GM12878 (cell line): ENCODE measurements at regions not wholly inside any gene's neighbourhood (a gene's known extent, or its start where the extent isn't known, plus 50 kb on each side); places are given as distances from the start of the nearest gene placed in this dataset.

Source experiments
- ATAC-seq: fragments of 200-7000 bp; cut with Tn5 transposase; 3 replicates; pipeline ENCODE4 v1.9.1; 2020; ENCODE audit warnings: mild to moderate bottlenecking, moderate library complexity
- BruUV-seq: library from RNA; stranded (reverse); fragments of 400-500 nt; replicated peaks from 2 replicates; lab custom pipeline; 2021; lab: Mats Ljungman, UMichigan
- CTCF ChIA-PET: fragments of 300-600 bp; sonication (Branson Sonifier 250); formaldehyde crosslinking; extraction: SDS; loops from one replicate; lab custom pipeline; 2021; ENCODE audit warnings: inconsistent platforms; lab: Yijun Ruan, JAX
- POLR2A ChIA-PET: fragments of 350-600 bp; formaldehyde crosslinking; extraction: SDS; loops from one replicate; lab custom pipeline; 2021; ENCODE audit warnings: inconsistent platforms; lab: Charles Lee
- RAD21 ChIA-PET: fragments of 300-600 bp; sonication (Branson Sonifier 250); formaldehyde crosslinking; loops from one replicate; lab custom pipeline; 2023; ENCODE audit warnings: antibody characterized with exemption; ENCODE audit not compliant: unreplicated experiment; lab: Charles Lee
- SMC1A ChIA-PET: fragments of 300-600 bp; sonication (Branson Sonifier 250); formaldehyde crosslinking; loops from one replicate; lab custom pipeline; 2023; ENCODE audit not compliant: unreplicated experiment, uncharacterized antibody; lab: Charles Lee
- DNase-seq: peaks from one replicate; pipeline ENCODE4 v3.0.0-alpha.2; 2011; ENCODE audit warnings: low read depth, low spot score
- FAIRE-seq: peaks from 3 replicates; lab custom pipeline; 2011; peaks lifted over from hg19 to GRCh38; lab: Jason Lieb, UNC
- H2AFZ ChIP-seq: 2 replicates; pipeline ENCODE4 v1.6.0; 2011; ENCODE audit warnings: low read depth, low read length, control low read depth; ENCODE audit not compliant: control insufficient read depth
- H3K27ac ChIP-seq: 2 replicates; pipeline ENCODE4 v1.5.1; 2011; ENCODE audit warnings: control low read depth; ENCODE audit not compliant: control insufficient read depth, insufficient read depth
- H3K27me3 ChIP-seq, 2 experiments: replicated peaks in 1 of 2; 2 replicates each; pipeline versions ENCODE4 v1.6.0 to v1.6.1; 2011; ENCODE audit warnings: low read length in 1 of 2; ENCODE audit not compliant: control insufficient read depth in 2 of 2, insufficient read depth in 2 of 2
- H3K36me3 ChIP-seq, 2 experiments: 2 replicates each; pipeline ENCODE4 v1.5.1; 2011; ENCODE audit warnings: low read length in 1 of 2; ENCODE audit not compliant: control insufficient read depth in 2 of 2, insufficient read depth in 2 of 2
- H3K4me1 ChIP-seq: 2 replicates; pipeline ENCODE4 v1.6.1; 2011; ENCODE audit warnings: mild to moderate bottlenecking, low read length, moderate library complexity, mixed read lengths; ENCODE audit not compliant: control insufficient read depth, insufficient read depth
- H3K4me2 ChIP-seq: 2 replicates; pipeline ENCODE4 v1.6.0; 2011; ENCODE audit warnings: control low read depth; ENCODE audit not compliant: control insufficient read depth, insufficient read depth
- H3K4me3 ChIP-seq: fragments of 200-600 bp; sonication (generic); 2 replicates; pipeline ENCODE4 v1.5.1; 2016
- H3K79me2 ChIP-seq: 2 replicates; pipeline ENCODE4 v1.6.0; 2011; ENCODE audit warnings: low read length; ENCODE audit not compliant: control insufficient read depth, insufficient read depth
- H3K9ac ChIP-seq: 2 replicates; pipeline ENCODE4 v1.8.0; 2011; ENCODE audit warnings: low read length, control low read depth, mixed read lengths; ENCODE audit not compliant: control insufficient read depth, insufficient read depth
- H3K9me3 ChIP-seq: replicated peaks from 3 replicates; pipeline ENCODE4 v1.5.1; 2011; ENCODE audit warnings: mild to moderate bottlenecking, low read length; ENCODE audit not compliant: control insufficient read depth, insufficient read depth
- H4K20me1 ChIP-seq: 2 replicates; pipeline ENCODE4 v1.6.0; 2011; ENCODE audit not compliant: control insufficient read depth, insufficient read depth
- ATF7 ChIP-seq: fragments of 450-650 bp; IDR thresholded peaks from 2 replicates; pipeline ENCODE4 v1.6.1; 2016; ENCODE audit warnings: low read depth, mild to moderate bottlenecking
- CBFB ChIP-seq: IDR thresholded peaks from 2 replicates; pipeline ENCODE4 v1.6.1; 2016; ENCODE audit warnings: antibody characterized with exemption, low read depth
- CHD1 ChIP-seq: IDR thresholded peaks from 2 replicates; pipeline ENCODE4 v1.6.1; 2012; ENCODE audit warnings: low read depth, low read length, improper control_type of control experiment
- CREB1 ChIP-seq: IDR thresholded peaks from 2 replicates; pipeline ENCODE4 v1.6.1; 2012; ENCODE audit warnings: low read depth, mild to moderate bottlenecking, inconsistent platforms
- FOXK2 ChIP-seq: fragments of 450-650 bp; IDR thresholded peaks from 2 replicates; pipeline ENCODE4 v1.6.1; 2017; ENCODE audit warnings: mild to moderate bottlenecking, moderate library complexity
- HDAC6 ChIP-seq: fragments of 200-600 bp; sonication (generic); IDR thresholded peaks from one replicate; pipeline ENCODE4 v1.8.0; 2017; ENCODE audit warnings: antibody characterized with exemption; ENCODE audit not compliant: unreplicated experiment
- HDGF ChIP-seq: fragments of 450-650 bp; IDR thresholded peaks from 2 replicates; pipeline ENCODE4 v1.6.1; 2016; ENCODE audit warnings: antibody characterized with exemption
- KDM1A ChIP-seq: fragments of 200-600 bp; sonication (generic); IDR thresholded peaks from 2 replicates; pipeline ENCODE4 v1.6.1; 2016; ENCODE audit warnings: borderline replicate concordance
- NFYB ChIP-seq: IDR thresholded peaks from 2 replicates; pipeline ENCODE4 v1.6.1; 2011; ENCODE audit warnings: low read depth, mild to moderate bottlenecking, low read length, improper control_type of control experiment, moderate library complexity; ENCODE audit not compliant: insufficient read depth
- POLR2AphosphoS2 ChIP-seq: IDR thresholded peaks from 2 replicates; pipeline ENCODE4 v1.6.1; 2011; ENCODE audit warnings: low read depth, mild to moderate bottlenecking, low read length, improper control_type of control experiment, moderate library complexity
- YY1 ChIP-seq: IDR thresholded peaks from 2 replicates; pipeline ENCODE4 v1.6.1; 2011; ENCODE audit warnings: low read depth, mild to moderate bottlenecking, low read length
- WGBS: methylation state at CpG from one replicate; pipeline ENCODE4 v1.1.6; 2016; ENCODE audit warnings: low lambda C conversion rate; ENCODE audit not compliant: insufficient replicate concordance, insufficient coverage; ENCODE audit errors: missing lambda C conversion rate; 5-methylcytosine and 5-hydroxymethylcytosine counted together
- in situ Hi-C: fragments of 300-500 bp; cut with MboI; formaldehyde crosslinking; loops from 9 replicates; pipeline ENCODE4 v1.14.3; 2018; ENCODE audit warnings: mixed read lengths
- intact Hi-C: fragments of 100-400 bp; cut with micrococcal nuclease; formaldehyde crosslinking; loops from one replicate; pipeline ENCODE4 v1.14.2; 2022; ENCODE audit not compliant: unreplicated experiment
- TF ChIP-seq, protein P1 (sequence below): IDR thresholded peaks from 2 replicates; pipeline ENCODE4 v1.6.1; 2012; ENCODE audit warnings: low read length, inconsistent platforms

- no peak overlapping the region for H2AFZ ChIP-seq
- no peaks in the 10 kb centered on the region for H3K9me3 ChIP-seq
- ATAC-seq = no peak
- BruUV-seq = no TSS peak
- ChIA-PET RAD21 (no interaction called here), POLR2A (no interaction called here), CTCF (no interaction called here), SMC1A (no interaction called here)
- in situ Hi-C loops = no loop called here
- no peak for TF ChIP-seq HDGF
- no peaks in the 10 kb centered on the region; a peak in 1 of 4 replicates for H3K27me3 ChIP-seq
- H3K27ac ChIP-seq = no peak overlapping the region
- H4K20me1 ChIP-seq = no peaks in the 10 kb centered on the region
- 0% methylated on average over 1 of the region's 1 CpG for WGBS
- no peak for DNase-seq
- no peak for FAIRE-seq
- no peak overlapping the region for H3K4me2 ChIP-seq
- intact Hi-C loops = no loop called here
- H3K9ac ChIP-seq = no peak overlapping the region
- H3K4me1 ChIP-seq = no peaks in the 10 kb centered on the region
- H3K36me3 ChIP-seq = no peaks in the 10 kb centered on the region
- H3K79me2 ChIP-seq = no peaks in the 10 kb centered on the region
- no peak overlapping the region for H3K4me3 ChIP-seq
Measured at GRCh38 chr3:177916461-177916860, 619.8 kb upstream of the KCNMB2 start.

DNA sequence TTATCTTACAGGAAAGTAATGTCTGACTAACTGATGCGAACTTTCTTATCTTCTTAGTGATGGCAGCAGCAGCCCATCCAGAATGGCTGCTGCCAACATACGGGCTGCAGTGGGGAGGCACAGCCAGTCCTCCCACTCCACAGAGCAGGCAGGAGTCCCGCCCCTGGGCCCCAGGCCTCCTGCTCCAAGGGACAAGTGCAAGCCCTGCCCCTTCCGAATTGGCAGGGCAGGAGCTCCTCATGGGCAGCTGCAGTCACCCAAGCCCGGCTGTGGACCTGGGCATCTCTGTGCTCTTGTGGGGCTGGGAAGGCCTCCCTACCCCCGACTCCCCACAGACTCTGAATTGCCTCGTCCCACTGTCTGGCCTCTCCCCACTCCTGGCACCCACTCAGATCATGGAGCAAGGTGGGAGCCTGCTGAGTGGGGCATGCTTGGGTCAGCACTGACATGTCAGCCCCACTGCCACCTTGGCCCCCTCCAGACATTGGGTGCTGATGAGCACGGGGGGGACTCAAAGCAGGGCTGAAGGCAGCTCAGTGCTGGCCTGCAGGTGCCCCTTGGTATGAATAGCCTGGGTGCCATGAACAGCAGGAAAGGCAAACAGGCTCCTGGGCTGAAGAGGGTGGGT is 618.9 kb upstream of the KCNMB2 start:
- TF ChIP-seq POLR2AphosphoS2 (no peak), CREB1 (no peak), FOXK2 (no peak), KDM1A (no peak), NFYB (no peak), HDAC6 (no peak), CBFB (no peak), YY1 (no peak), ATF7 (no peak), CHD1 (no peak)
- TF ChIP-seq, protein P1, sequence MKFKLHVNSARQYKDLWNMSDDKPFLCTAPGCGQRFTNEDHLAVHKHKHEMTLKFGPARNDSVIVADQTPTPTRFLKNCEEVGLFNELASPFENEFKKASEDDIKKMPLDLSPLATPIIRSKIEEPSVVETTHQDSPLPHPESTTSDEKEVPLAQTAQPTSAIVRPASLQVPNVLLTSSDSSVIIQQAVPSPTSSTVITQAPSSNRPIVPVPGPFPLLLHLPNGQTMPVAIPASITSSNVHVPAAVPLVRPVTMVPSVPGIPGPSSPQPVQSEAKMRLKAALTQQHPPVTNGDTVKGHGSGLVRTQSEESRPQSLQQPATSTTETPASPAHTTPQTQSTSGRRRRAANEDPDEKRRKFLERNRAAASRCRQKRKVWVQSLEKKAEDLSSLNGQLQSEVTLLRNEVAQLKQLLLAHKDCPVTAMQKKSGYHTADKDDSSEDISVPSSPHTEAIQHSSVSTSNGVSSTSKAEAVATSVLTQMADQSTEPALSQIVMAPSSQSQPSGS = no peak
- no peaks in the 10 kb centered on the region; a peak in 1 of 4 replicates for H3K27me3 ChIP-seq
- H4K20me1 ChIP-seq = no peaks in the 10 kb centered on the region
- no TSS peak for BruUV-seq
- no peaks in the 10 kb centered on the region for H3K9me3 ChIP-seq
- no peak overlapping the region for H2AFZ ChIP-seq
- CTCF ChIA-PET = no interaction called here
- WGBS = 31% methylated on average over 8 of the region's 8 CpGs
- no peak overlapping the region for H3K9ac ChIP-seq
- H3K4me2 ChIP-seq = no peak overlapping the region
- in situ Hi-C loops = no loop called here
- POLR2A ChIA-PET = no interaction called here
- SMC1A ChIA-PET = no interaction called here
- RAD21 ChIA-PET = no interaction called here
- no peaks in the 10 kb centered on the region for H3K4me1 ChIP-seq
- intact Hi-C loops = no loop called here
- H3K4me3 ChIP-seq = no peak overlapping the region
- H3K27ac ChIP-seq = no peak overlapping the region
- no peak for FAIRE-seq
- no peaks in the 10 kb centered on the region for H3K79me2 ChIP-seq
- no peaks in the 10 kb centered on the region for H3K36me3 ChIP-seq
- ATAC-seq = no peak
- DNase-seq = no peak
